H1 (cell line): ENCODE measurements at regions not wholly inside any gene's neighbourhood (a gene's known extent, or its start where the extent isn't known, plus 50 kb on each side); places are given as distances from the start of the nearest gene placed in this dataset.

Experiments
- CTCF ChIA-PET: fragments of 300-600 bp; sonication (Branson Sonifier 250); formaldehyde crosslinking; loops from one replicate; lab custom pipeline; 2021; ENCODE audit not compliant: partially characterized antibody; lab: Charles Lee
- POLR2A ChIA-PET: fragments of 300-600 bp; sonication (Branson Sonifier 250); formaldehyde crosslinking; loops from one replicate; lab custom pipeline; 2021; ENCODE audit warnings: inconsistent platforms; ENCODE audit not compliant: partially characterized antibody; lab: Charles Lee
- DNase-seq, 2 experiments: peaks; one replicate each; pipeline versions ENCODE4 v3.0.0 to v3.0.0-alpha.2; 2010 to 2022; ENCODE audit warnings: low spot score in 2 of 2, low read depth in 1 of 2, mixed read lengths in 1 of 2
- FAIRE-seq: peaks from 2 replicates; lab custom pipeline; 2011; peaks lifted over from hg19 to GRCh38; lab: Jason Lieb, UNC
- H2AFZ ChIP-seq: 2 replicates; pipeline ENCODE4 v1.8.1; 2012; ENCODE audit warnings: low read length, inconsistent platforms
- H2AK5ac ChIP-seq: 2 replicates; pipeline ENCODE4 v1.6.1; 2013; ENCODE audit warnings: low read depth, low read length
- H2BK120ac ChIP-seq: replicated peaks from 2 replicates; pipeline ENCODE3; 2013; ENCODE audit warnings: low read depth, low read length, inconsistent platforms
- H2BK12ac ChIP-seq: 2 replicates; pipeline ENCODE4 v1.6.1; 2013; ENCODE audit warnings: low read depth, low read length
- H2BK15ac ChIP-seq: 2 replicates; pipeline ENCODE4 v1.6.1; 2013; ENCODE audit warnings: low read length
- H2BK20ac ChIP-seq: 2 replicates; pipeline ENCODE4 v1.6.1; 2013; ENCODE audit warnings: low read length
- H2BK5ac ChIP-seq: 2 replicates; pipeline ENCODE4 v1.6.1; 2013; ENCODE audit warnings: low read depth, low read length
- H3K14ac ChIP-seq: 2 replicates; pipeline ENCODE4 v1.6.1; 2013; ENCODE audit warnings: inconsistent platforms; ENCODE audit not compliant: insufficient read length
- H3K18ac ChIP-seq: 2 replicates; pipeline ENCODE4 v1.6.1; 2013; ENCODE audit warnings: low read length; ENCODE audit errors: extremely low read depth
- H3K23ac ChIP-seq: 2 replicates; pipeline ENCODE4 v1.6.1; 2013; ENCODE audit warnings: inconsistent platforms; ENCODE audit not compliant: insufficient read length
- H3K23me2 ChIP-seq: 2 replicates; pipeline ENCODE4 v1.6.1; 2013; ENCODE audit warnings: low read depth, low read length
- H3K27ac ChIP-seq: 2 replicates; pipeline ENCODE4 v1.6.1; 2011; ENCODE audit warnings: low read depth, low read length, inconsistent platforms
- H3K27me3 ChIP-seq, 4 experiments: replicated peaks in 1 of 4; 1 replicate in 1 of 4; 2 replicates in 3 of 4; pipeline versions ENCODE4 v1.6.1 to v1.8.1; 2011 to 2013; ENCODE audit warnings: low read length in 3 of 4, mild to moderate bottlenecking in 3 of 4, inconsistent platforms in 2 of 4, mixed read lengths in 2 of 4, moderate library complexity in 1 of 4; ENCODE audit not compliant: control insufficient read depth in 3 of 4, insufficient read depth in 3 of 4; ENCODE audit errors: extremely low read depth in 1 of 4
- H3K36me3 ChIP-seq, 4 experiments: 2 replicates each; pipeline versions ENCODE4 v1.6.1 to v1.8.1; 2011 to 2013; ENCODE audit warnings: mild to moderate bottlenecking in 4 of 4, low read length in 3 of 4, moderate library complexity in 2 of 4, control low read depth in 1 of 4, inconsistent platforms in 1 of 4; ENCODE audit not compliant: insufficient read depth in 4 of 4, control insufficient read depth in 2 of 4
- H3K4ac ChIP-seq: replicated peaks from 2 replicates; pipeline ENCODE3; 2013; ENCODE audit warnings: low read length, low read depth, mixed read lengths, inconsistent platforms; ENCODE audit not compliant: insufficient read length
- H3K4me1 ChIP-seq, 4 experiments: replicated peaks in 1 of 4; 1 replicate in 1 of 4; 2 replicates in 3 of 4; pipeline versions ENCODE4 v1.6.1 to v1.8.1; 2011 to 2013; ENCODE audit warnings: low read length in 3 of 4, inconsistent platforms in 2 of 4, mixed read lengths in 1 of 4; ENCODE audit not compliant: insufficient read depth in 4 of 4, control insufficient read depth in 3 of 4
- H3K4me2 ChIP-seq, 2 experiments: 2 replicates each; pipeline versions ENCODE4 v1.6.1 to v1.8.1; 2011 to 2013; ENCODE audit warnings: low read depth in 2 of 2, low read length in 2 of 2, control low read depth in 1 of 2, inconsistent platforms in 1 of 2, mild to moderate bottlenecking in 1 of 2; ENCODE audit not compliant: insufficient read depth in 1 of 2
- H3K4me3 ChIP-seq, 4 experiments: fragments of 200-600, 300-600 bp in 1 of 4; sonication (generic), shearing (Covaris generic), sonication (Bioruptor Twin) in 1 of 4; 2 replicates each; pipeline versions ENCODE4 v1.5.1 to v1.8.1; 2011 to 2016; ENCODE audit warnings: low read length in 4 of 4, low read depth in 3 of 4, control low read depth in 2 of 4, inconsistent platforms in 2 of 4, mild to moderate bottlenecking in 2 of 4, mixed read lengths in 1 of 4, moderate library complexity in 1 of 4; ENCODE audit not compliant: insufficient read depth in 2 of 4; ENCODE audit errors: extremely low read depth in 1 of 4
- H3K56ac ChIP-seq: replicated peaks from 2 replicates; pipeline ENCODE3; 2013; ENCODE audit warnings: low read depth, mild to moderate bottlenecking, mixed read lengths, low read length, inconsistent platforms; ENCODE audit not compliant: insufficient read length
- H3K79me1 ChIP-seq: 2 replicates; pipeline ENCODE4 v1.6.1; 2013; ENCODE audit warnings: low read depth, low read length, control low read depth
- H3K79me2 ChIP-seq, 2 experiments: 2 replicates each; pipeline versions ENCODE4 v1.6.1 to v1.8.1; 2012 to 2013; ENCODE audit warnings: low read length in 2 of 2, mild to moderate bottlenecking in 2 of 2, inconsistent platforms in 1 of 2; ENCODE audit not compliant: insufficient read depth in 2 of 2, control insufficient read depth in 1 of 2
- H3K9ac ChIP-seq, 4 experiments: replicated peaks in 1 of 4; 1 replicate in 1 of 4; 2 replicates in 3 of 4; pipeline versions ENCODE4 v1.6.1 to v1.8.1; 2011 to 2013; ENCODE audit warnings: low read depth in 3 of 4, low read length in 3 of 4, control low read depth in 2 of 4, mild to moderate bottlenecking in 2 of 4, moderate library complexity in 2 of 4, inconsistent platforms in 1 of 4; ENCODE audit errors: extremely low read depth in 1 of 4
- H3K9me3 ChIP-seq, 2 experiments: 2 replicates each; pipeline versions ENCODE4 v1.6.1 to v1.8.1; 2012 to 2013; ENCODE audit warnings: mild to moderate bottlenecking in 2 of 2, moderate library complexity in 2 of 2, control low read depth in 1 of 2, inconsistent platforms in 1 of 2, low read depth in 1 of 2, low read length in 1 of 2, mixed read lengths in 1 of 2; ENCODE audit not compliant: insufficient read depth in 2 of 2
- H4K20me1 ChIP-seq, 2 experiments: replicated peaks in 1 of 2; 2 replicates each; pipeline versions ENCODE3 to v1.8.1; 2011 to 2013; ENCODE audit warnings: inconsistent platforms in 2 of 2, low read length in 2 of 2, mild to moderate bottlenecking in 1 of 2; ENCODE audit not compliant: insufficient read depth in 2 of 2, control insufficient read depth in 1 of 2
- H4K5ac ChIP-seq: 2 replicates; pipeline ENCODE4 v1.6.1; 2013; ENCODE audit warnings: low read length, low read depth, mixed read lengths, inconsistent platforms; ENCODE audit not compliant: insufficient read length
- H4K8ac ChIP-seq: 2 replicates; pipeline ENCODE4 v1.8.0; 2013; ENCODE audit warnings: mild to moderate bottlenecking, moderate library complexity, low read length, inconsistent platforms; ENCODE audit not compliant: insufficient read depth; ENCODE audit errors: extremely low read depth
- H4K91ac ChIP-seq: replicated peaks from 2 replicates; pipeline ENCODE3; 2013; ENCODE audit warnings: low read length, mixed read lengths, inconsistent platforms; ENCODE audit not compliant: insufficient read length
- CHD7 ChIP-seq: fragments of 300-600 bp; sonication (generic); IDR thresholded peaks from 2 replicates; pipeline ENCODE4 v1.7.1; 2012; ENCODE audit warnings: low read length, moderate library complexity, mild to moderate bottlenecking, inconsistent platforms; ENCODE audit not compliant: insufficient replicate concordance
- WGBS, 2 experiments: shearing (Covaris generic) in 1 of 2; methylation state at CpG; one replicate each; pipeline versions ENCODE4 v1.1.6 to v1.1.7; 2013 to 2015; ENCODE audit warnings: low lambda C conversion rate in 2 of 2, mixed read lengths in 2 of 2, inconsistent platforms in 1 of 2, low coverage in 1 of 2, missing lambda C conversion rate in 1 of 2; ENCODE audit not compliant: insufficient replicate concordance in 2 of 2, insufficient coverage in 1 of 2, insufficient read length in 1 of 2; ENCODE audit errors: extremely low coverage in 1 of 2, missing lambda C conversion rate in 1 of 2; 5-methylcytosine and 5-hydroxymethylcytosine counted together

- DNase-seq (no peak), FAIRE-seq (no peak)
- Histone ChIP-seq H3K79me1 (no peaks in the 10 kb centered on the region), H3K56ac (no peak overlapping the region), H4K20me1 (peaks cover 0 to 2% of the 10 kb centered on the region in 2 experiments), H2BK20ac (no peak overlapping the region), H2BK120ac (no peak overlapping the region), H3K27me3 (no peaks in the 10 kb centered on the region), H3K4ac (no peak overlapping the region), H2AK5ac (no peak overlapping the region), H3K79me2 (no peaks in the 10 kb centered on the region), H2BK15ac (no peak overlapping the region), H3K27ac (no peak overlapping the region), H3K9me3 (no peaks in the 10 kb centered on the region; a peak in 1 of 4 replicates), H3K36me3 (no peaks in the 10 kb centered on the region), H2BK12ac (no peak overlapping the region), H4K8ac (no peak overlapping the region), H3K4me2 (no peak overlapping the region), H3K14ac (no peak overlapping the region), H2AFZ (no peak overlapping the region), H3K23me2 (no peaks in the 10 kb centered on the region; the same call in 1 of the 2 replicates), H3K4me1 (peaks cover 0 to 5% (median 0%) of the 10 kb centered on the region in 4 experiments; a peak in 1 of 7 replicates), H3K9ac (no peak overlapping the region), H2BK5ac (no peak overlapping the region), H4K91ac (no peak overlapping the region), H3K18ac (no peak overlapping the region; the same call in 1 of the 2 replicates), H4K5ac (no peak overlapping the region), H3K4me3 (no peak overlapping the region), H3K23ac (no peak overlapping the region)
- ChIA-PET POLR2A (no interaction called here), CTCF (no interaction called here)
- WGBS, 2 experiments = 62% methylated on average over 2 of the region's 2 CpGs; no CpG with 5 or more reads in 1 of the 2 experiments
- TF ChIP-seq CHD7 = no peak
These were observed 277.5 kb downstream of the NUAK1 start for GRCh38 chr12:105861227-105861626.
